ENCODE measurements at regions not wholly inside any gene's neighbourhood (a gene's known extent, or its start where the extent isn't known, plus 50 kb on each side); places are given as distances from the start of the nearest gene placed in this dataset.
"Not testable (repeated sequence)": the region's sequence is repeated elsewhere in the genome, so short reads cannot be mapped to it uniquely, and the experiment has no call there.

GRCh38 chr16:87012954-87013938 is 303.9 kb downstream of the C16orf95 start:
- no peak for DNase-seq

GRCh38 chr16:87014112-87014511 is 303.1 kb downstream of the C16orf95 start:
- no peak for DNase-seq

GRCh38 chr16:87015021-87015420 is 302.2 kb downstream of the C16orf95 start:
- no peak for DNase-seq

- no peak for DNase-seq
Measured at GRCh38 chr16:87016046-87017035, 300.9 kb downstream of the C16orf95 start.

DNA sequence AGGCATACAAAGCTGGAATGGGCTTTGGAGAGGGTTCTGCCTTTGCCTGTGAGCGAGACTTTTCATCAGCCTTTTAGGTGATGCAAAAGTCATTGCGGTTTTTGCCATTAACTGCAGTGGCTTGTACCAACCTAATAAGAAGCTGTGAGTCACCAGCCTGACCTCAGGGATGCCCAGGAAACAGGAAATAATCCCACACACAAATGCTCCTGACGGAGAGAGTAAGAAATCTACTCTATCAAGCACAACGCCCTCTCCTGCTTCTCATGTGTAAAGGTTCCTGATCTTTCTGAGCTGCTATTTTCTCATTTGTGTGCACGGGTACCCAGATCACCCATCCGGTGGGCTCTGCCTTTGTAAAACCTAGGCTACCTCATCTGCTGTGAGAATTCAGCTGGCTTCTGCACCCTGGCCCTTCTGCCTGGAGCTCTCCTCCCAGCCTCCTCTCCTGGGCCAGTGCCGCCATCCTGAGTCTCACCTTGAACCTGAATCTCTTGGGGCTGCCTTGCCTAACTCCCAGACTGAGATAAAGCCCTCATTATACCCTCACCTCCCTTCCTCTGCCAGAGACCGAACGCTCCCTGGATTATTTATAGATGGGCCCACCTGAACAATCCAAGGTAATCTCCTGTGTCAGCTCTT is 299.7 kb downstream of the C16orf95 start:
- no peak for DNase-seq

DNA sequence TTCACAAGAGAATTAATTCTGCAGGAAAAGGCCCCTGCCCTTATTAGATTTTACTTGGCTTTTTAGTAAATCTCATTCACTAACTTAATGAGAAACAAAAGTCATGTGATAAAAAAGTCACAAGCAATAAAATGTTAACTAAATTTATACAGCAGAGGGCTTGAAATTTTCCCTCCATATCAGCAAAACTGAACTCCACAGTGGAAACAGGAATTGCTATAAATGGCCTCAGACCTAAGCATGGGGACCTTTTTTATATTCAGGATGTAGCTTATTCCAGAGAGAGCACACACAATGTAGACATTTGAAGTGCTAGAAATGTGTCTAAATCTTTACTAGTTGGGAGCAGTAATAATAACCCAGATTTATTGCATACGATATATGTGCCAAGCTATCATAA is 291.5 kb downstream of the C16orf95 start:
- DNase-seq, result no peak

- no peak for DNase-seq
Measured at GRCh38 chr16:87027056-87027616, 290.1 kb downstream of the C16orf95 start.

DNA sequence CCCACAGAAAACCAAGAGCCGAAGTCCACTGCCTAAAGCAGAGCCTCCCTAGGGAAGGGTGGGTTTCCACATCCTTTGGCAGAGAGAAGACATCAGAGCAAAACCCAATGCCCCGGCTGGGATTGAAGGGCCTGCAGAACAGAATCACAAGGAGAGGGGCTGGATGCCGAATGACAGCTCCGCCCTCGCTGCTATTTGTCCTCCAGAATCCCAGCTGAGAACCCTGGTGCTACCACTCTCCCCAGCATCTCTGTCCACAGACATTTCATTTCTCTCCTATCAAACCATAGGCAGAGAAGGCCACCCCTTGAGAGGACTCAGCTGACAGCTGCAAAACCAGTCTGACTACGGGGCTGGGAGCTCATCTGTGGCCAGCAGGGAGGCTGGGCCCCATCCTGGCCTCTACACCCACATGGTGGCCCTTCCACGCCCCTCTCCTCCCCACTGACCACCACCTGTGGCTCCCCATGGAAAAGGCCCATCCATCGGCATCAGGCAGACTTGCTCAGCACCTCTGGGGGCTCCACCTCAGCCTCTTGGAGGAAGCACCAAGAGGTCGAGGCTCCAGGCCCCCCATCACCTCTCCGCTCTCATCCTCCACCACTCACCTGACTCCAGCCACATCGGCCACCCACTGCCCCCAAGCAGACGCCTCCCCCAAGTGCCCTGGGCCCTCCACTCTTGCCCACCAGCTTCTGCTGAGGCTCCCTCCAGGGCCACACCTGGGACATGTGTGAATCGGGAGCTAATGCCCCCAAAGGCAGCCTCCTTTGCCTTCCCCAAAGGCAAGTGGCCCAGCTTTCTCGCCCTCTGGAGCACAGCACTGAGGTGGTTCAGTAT is 288.5 kb downstream of the C16orf95 start:
- DNase-seq, result no peak

DNA sequence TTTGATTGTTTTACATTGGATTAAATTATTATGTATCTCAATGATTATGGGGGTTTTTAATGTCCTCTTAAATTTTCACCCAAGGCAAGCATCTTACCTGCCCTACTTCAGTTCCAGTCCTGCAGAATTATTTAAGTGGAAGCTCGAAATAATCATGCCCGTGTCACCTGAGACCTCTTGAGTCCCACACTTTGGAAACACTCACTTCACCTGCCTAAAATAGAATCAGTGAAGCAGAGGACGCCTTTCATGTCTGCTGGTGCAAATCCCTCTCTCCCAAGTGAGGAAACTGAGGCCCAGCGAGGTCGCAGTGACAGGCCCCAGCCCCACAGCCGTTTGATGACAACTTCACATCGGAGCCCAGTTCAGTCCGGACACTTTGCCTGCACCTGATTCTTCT is 284.6 kb downstream of the C16orf95 start:
- DNase-seq, result no peak

DNA sequence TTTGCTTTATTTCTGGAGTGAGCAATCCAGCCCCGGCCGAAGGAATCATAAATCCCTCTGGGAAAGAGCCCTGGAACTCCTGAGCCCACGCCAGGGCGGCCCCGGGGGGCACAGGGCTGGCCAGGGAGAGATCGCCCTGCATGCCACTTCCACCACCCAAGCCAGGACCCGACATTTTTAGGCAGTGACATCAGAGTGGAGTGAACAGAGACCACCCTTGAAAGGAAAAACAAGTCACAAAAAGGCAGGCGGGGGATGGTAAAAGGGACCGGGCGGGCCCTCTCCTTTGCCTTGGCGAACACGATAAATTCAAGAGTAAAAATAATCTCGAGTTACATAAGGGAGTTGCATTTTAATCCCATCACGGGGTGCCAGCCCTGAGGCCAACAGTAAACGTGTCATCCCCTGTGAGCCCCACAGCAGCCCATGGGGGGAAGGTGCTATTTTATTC is 284.1 kb downstream of the C16orf95 start:
- DNase-seq, result no peak

GRCh38 chr16:87033541-87034300 is 283.5 kb downstream of the C16orf95 start:
- DNase-seq, result no peak

DNA sequence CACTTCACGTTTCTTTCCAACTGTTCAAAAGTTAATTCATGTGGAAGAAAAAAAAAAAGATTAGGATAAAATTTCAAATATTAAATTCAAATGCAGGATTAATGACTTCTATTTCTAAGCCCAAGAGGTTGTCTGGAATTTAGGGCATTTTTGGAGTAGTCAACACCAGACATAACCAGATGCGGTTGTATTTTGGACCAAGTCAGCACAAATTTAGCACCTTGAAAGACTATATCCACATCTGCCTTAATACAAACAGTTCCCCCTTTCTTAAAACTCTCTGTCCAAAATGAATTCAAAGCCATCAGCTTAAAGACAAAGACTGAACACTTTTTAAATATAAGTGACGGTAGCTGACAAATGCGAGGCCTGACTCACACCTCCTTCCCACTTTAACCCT is 282.9 kb downstream of the C16orf95 start:
- DNase-seq, result no peak

DNA sequence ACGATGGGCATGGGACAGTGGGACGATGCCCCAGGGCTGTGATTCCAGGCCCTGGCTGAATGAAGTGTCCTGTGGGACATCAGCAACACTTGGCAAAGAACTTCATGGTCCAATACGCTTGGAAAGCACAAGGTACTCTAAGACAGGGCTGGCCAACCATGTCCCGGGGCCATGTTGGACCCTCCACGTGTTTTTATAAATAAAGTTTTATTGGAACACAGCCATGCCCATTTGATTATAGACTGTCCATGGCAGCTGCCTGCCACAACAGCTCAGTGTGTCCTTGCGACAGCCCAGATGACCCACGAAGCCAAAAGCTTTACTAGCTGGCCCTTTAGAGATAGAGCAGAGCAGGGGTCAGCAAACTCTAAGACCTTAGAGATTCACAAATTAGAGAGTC is 282.1 kb downstream of the C16orf95 start:
- no peak for DNase-seq

GRCh38 chr16:87037012-87037411 is 280.2 kb downstream of the C16orf95 start:
- no peak for DNase-seq

DNA sequence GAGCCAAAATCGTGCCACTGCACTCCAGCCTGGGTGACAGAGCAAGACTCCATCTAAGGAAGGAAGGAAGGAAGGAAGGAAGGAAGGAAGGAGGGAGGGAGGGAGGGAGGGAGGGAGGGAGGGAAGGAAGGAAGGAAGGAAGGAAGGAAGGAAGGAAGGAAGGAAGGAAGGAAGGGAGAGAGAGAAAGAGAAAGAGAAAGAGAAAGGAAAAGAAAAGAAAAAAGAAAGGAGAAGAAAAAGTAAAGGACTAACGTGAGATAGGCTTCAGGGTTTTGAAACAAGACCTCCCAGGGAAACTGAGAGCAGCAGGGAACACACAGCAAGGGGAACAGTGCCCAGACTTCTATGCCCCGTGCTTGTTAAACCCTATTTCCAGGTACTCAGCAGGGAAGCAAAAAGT is 278.7 kb downstream of the C16orf95 start:
- not testable (repeated sequence) for DNase-seq

DNA sequence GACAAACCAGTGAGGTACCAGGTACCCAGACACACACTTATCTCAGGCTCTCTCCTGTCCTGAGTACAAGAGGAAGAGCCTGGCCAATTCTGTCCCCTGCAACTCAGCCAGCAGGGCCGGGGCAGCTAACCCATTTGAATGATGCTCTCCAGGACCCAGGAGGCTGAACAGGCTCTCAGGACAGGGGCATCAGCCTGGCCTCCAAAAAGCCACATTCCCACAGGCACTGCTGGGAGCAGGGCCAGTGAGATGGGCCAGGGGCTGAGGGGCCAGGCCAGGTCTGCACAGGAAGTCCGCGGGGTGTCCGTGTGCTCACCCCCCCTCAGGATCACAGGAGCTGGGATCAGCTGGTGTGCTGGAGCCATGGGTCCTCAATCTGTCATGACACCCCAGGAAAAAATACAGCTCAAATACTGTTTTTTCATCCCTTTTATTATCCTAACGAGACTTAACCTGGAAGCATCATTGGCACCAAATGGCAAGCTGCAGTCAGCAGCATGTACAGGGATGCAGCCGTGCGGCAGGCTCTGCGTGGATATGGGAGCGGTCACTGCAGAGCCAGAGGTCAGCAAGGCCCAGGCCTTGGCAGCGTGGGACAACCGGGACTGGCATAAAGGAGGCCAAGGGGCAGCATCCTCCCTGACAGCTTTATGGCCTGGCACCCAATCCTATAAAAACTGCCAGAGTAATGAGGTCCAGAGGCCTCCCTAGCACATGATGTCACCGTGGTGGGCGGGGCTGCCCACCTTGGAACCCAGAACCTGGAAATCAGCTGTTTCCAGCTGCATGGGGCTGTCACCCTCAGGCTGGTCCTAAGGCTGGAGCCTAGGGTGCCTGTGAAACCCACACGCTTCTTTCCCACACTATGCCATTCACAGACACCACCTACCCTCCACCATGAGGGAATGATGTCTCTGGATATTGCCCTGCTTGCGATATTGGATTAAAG is 276.7 kb downstream of the C16orf95 start:
- no peak for DNase-seq

DNA sequence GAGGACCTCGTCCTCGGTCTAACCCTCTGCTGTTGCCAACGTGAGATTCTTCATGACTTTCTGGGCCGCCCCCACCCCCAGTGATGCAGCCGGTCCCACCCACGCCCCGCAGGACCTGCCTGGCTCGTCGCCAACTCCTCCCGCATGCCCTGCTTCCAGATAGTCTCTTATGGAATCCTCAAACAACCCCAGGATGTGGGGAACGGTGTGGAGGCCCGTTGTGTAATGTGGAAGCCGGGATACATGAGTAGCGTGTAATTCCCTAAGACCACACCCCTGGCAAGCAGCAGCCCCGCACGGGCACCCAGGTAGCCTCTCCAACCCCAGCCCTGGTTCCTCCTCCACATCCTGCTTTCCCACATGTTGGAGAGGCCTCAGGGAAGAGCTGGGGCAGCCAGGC is 275.9 kb downstream of the C16orf95 start:
- no peak for DNase-seq

GRCh38 chr16:87042551-87043230 is 274.5 kb downstream of the C16orf95 start:
- DNase-seq, result no peak
